ENCODE measurements at regions not wholly inside any gene's neighbourhood (a gene's known extent, or its start where the extent isn't known, plus 50 kb on each side); places are given as distances from the start of the nearest gene placed in this dataset.

- Histone ChIP-seq H3K36me3 (ENCODE audit: insufficient read depth, low read length) (no peaks in the 10 kb centered on the region), H3K9ac (ENCODE audit: low read length) (no peak overlapping the region), H3K79me2 (replicated peaks; ENCODE audit: insufficient read depth, low read length) (no peaks in the 10 kb centered on the region), H3K4me3 (ENCODE audit: low read length) (no peak overlapping the region), H2AFZ (ENCODE audit: low read depth, low read length) (no peak overlapping the region), H3F3A (ENCODE audit: insufficient read depth, low read length, poor library complexity, severe bottlenecking) (no peaks in the 10 kb centered on the region), H3K27ac (ENCODE audit: low read length) (no peak overlapping the region), H3K9me2 (ENCODE audit: insufficient read depth, low read length) (no peaks in the 10 kb centered on the region), H3K9me3 (ENCODE audit: low read length) (no peaks in the 10 kb centered on the region), H3K4me2 (ENCODE audit: low read length) (no peak overlapping the region), H4K20me1 (ENCODE audit: insufficient read depth) (no peaks in the 10 kb centered on the region), H3K27me3 (ENCODE audit: insufficient read depth, low read depth, low read length) (no peaks in the 10 kb centered on the region)
- no peak for TF ChIP-seq RAD21 (conservative IDR thresholded peaks at IDR 0.05)
- no peak for TF ChIP-seq TAF1 (IDR thresholded peaks at IDR 0.05; ENCODE audit: low read depth)
- TF ChIP-seq EZH2 (IDR thresholded peaks at IDR 0.05; ENCODE audit: borderline replicate concordance, insufficient read depth, low read length, poor library complexity, severe bottlenecking): no peak
- no peak for TF ChIP-seq MXI1 (conservative IDR thresholded peaks at IDR 0.05; ENCODE audit: poor library complexity, severe bottlenecking)
- no peak for TF ChIP-seq POLR2AphosphoS5 (IDR thresholded peaks at IDR 0.05)
- TF ChIP-seq, protein P1, sequence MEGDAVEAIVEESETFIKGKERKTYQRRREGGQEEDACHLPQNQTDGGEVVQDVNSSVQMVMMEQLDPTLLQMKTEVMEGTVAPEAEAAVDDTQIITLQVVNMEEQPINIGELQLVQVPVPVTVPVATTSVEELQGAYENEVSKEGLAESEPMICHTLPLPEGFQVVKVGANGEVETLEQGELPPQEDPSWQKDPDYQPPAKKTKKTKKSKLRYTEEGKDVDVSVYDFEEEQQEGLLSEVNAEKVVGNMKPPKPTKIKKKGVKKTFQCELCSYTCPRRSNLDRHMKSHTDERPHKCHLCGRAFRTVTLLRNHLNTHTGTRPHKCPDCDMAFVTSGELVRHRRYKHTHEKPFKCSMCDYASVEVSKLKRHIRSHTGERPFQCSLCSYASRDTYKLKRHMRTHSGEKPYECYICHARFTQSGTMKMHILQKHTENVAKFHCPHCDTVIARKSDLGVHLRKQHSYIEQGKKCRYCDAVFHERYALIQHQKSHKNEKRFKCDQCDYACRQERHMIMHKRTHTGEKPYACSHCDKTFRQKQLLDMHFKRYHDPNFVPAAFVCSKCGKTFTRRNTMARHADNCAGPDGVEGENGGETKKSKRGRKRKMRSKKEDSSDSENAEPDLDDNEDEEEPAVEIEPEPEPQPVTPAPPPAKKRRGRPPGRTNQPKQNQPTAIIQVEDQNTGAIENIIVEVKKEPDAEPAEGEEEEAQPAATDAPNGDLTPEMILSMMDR (IDR thresholded peaks at IDR 0.05; ENCODE audit: poor library complexity, severe bottlenecking): no peak
- no peak for TF ChIP-seq SMC3 (conservative IDR thresholded peaks at IDR 0.05; ENCODE audit: poor library complexity)
- no peak for TF ChIP-seq REST (IDR thresholded peaks at IDR 0.05; ENCODE audit: borderline replicate concordance)
These were observed 163.4 kb upstream of the DMAC1 start for GRCh38 chr9:7963026-7963425.

DNA sequence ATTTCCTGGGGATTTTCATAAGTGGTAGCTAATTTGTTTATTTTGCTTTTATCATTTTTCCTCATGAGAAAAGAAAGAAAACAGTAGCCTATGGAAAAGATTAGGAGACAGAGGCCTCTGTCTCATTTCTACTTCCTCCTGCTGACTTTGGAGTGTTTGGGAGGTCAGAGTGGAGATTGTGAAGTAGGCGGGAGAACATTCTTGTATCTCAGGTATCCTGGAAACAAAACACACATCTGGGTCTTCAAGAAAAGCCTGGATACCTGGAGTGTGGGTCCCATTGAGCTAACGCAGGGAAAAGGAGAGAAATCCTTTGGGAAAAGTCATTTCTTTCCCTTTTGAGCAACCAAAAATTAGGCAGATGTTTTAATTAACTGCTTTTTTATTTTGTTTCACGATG lies 161.5 kb upstream of the DMAC1 start:
- no peak overlapping the region for H3K4me2 ChIP-seq (ENCODE audit: low read length)
- TF ChIP-seq EP300 (conservative IDR thresholded peaks at IDR 0.05; ENCODE audit: poor library complexity, severe bottlenecking) (no peak), TAF1 (IDR thresholded peaks at IDR 0.05; ENCODE audit: low read depth) (no peak), MXI1 (conservative IDR thresholded peaks at IDR 0.05; ENCODE audit: poor library complexity, severe bottlenecking) (no peak), REST (IDR thresholded peaks at IDR 0.05; ENCODE audit: borderline replicate concordance) (no peak), SMC3 (conservative IDR thresholded peaks at IDR 0.05; ENCODE audit: poor library complexity) (no peak), EZH2 (IDR thresholded peaks at IDR 0.05; ENCODE audit: borderline replicate concordance, insufficient read depth, low read length, poor library complexity, severe bottlenecking) (no peak), RAD21 (conservative IDR thresholded peaks at IDR 0.05) (no peak), POLR2AphosphoS5 (IDR thresholded peaks at IDR 0.05) (no peak)
- TF ChIP-seq, protein P1 (IDR thresholded peaks at IDR 0.05; ENCODE audit: poor library complexity, severe bottlenecking): no peak
- no peak overlapping the region for H2AFZ ChIP-seq (ENCODE audit: low read depth, low read length)
- H3K27ac ChIP-seq (ENCODE audit: low read length): no peak overlapping the region
- no peaks in the 10 kb centered on the region for H3K36me3 ChIP-seq (ENCODE audit: insufficient read depth, low read length)
- no peaks in the 10 kb centered on the region for H3K9me3 ChIP-seq (ENCODE audit: low read length)
- no peak overlapping the region for H3K4me3 ChIP-seq (ENCODE audit: low read length)
- no peaks in the 10 kb centered on the region for H3K9me2 ChIP-seq (ENCODE audit: insufficient read depth, low read length)
- no peaks in the 10 kb centered on the region for H4K20me1 ChIP-seq (ENCODE audit: insufficient read depth)
- no peaks in the 10 kb centered on the region for H3F3A ChIP-seq (ENCODE audit: insufficient read depth, low read length, poor library complexity, severe bottlenecking)
- no peaks in the 10 kb centered on the region for H3K79me2 ChIP-seq (replicated peaks; ENCODE audit: insufficient read depth, low read length)
- H3K27me3 ChIP-seq (ENCODE audit: insufficient read depth, low read depth, low read length): no peaks in the 10 kb centered on the region
- H3K9ac ChIP-seq (ENCODE audit: low read length): no peak overlapping the region
